Tibial nerve (tissue), 4 donors: ENCODE measurements at regions not wholly inside any gene's neighbourhood (a gene's known extent, or its start where the extent isn't known, plus 50 kb on each side); places are given as distances from the start of the nearest gene placed in this dataset.

Experiments used
- CTCF ChIP-seq, 5 experiments: fragments of 200-600 bp in 3 of 5; fragments of 450-650 bp in 2 of 5; sonication (generic) in 3 of 5; IDR thresholded peaks; one replicate each; pipeline ENCODE4 v1.5.1; 2016 to 2019; ENCODE audit warnings: antibody characterized with exemption in 5 of 5, mild to moderate bottlenecking in 3 of 5, moderate library complexity in 2 of 5
- EP300 ChIP-seq, 2 donors: sonication (generic); formaldehyde crosslinking; IDR thresholded peaks; one replicate each; pipeline ENCODE4 v1.6.1; 2017; ENCODE audit warnings: antibody characterized with exemption in 2 of 2, mild to moderate bottlenecking in 1 of 2
- POLR2A ChIP-seq, 2 donors: fragments of 450-650 bp; IDR thresholded peaks; one replicate each; pipeline ENCODE4 v1.6.1; 2017; ENCODE audit warnings: antibody characterized with exemption in 2 of 2, mild to moderate bottlenecking in 2 of 2, moderate library complexity in 2 of 2

GRCh38 chr2:126154256-126154785 lies 501.6 kb upstream of the GYPC start:
- TF ChIP-seq POLR2A (IDR thresholded peaks at IDR 0.05) (no peak), EP300 (IDR thresholded peaks at IDR 0.05) (no peak), CTCF (IDR thresholded peaks at IDR 0.05) (no peak)
